ENCODE measurements at regions not wholly inside any gene's neighbourhood (a gene's known extent, or its start where the extent isn't known, plus 50 kb on each side); places are given as distances from the start of the nearest gene placed in this dataset.
"Not testable (repeated sequence)": the region's sequence is repeated elsewhere in the genome, so short reads cannot be mapped to it uniquely, and the experiment has no call there.

DNA sequence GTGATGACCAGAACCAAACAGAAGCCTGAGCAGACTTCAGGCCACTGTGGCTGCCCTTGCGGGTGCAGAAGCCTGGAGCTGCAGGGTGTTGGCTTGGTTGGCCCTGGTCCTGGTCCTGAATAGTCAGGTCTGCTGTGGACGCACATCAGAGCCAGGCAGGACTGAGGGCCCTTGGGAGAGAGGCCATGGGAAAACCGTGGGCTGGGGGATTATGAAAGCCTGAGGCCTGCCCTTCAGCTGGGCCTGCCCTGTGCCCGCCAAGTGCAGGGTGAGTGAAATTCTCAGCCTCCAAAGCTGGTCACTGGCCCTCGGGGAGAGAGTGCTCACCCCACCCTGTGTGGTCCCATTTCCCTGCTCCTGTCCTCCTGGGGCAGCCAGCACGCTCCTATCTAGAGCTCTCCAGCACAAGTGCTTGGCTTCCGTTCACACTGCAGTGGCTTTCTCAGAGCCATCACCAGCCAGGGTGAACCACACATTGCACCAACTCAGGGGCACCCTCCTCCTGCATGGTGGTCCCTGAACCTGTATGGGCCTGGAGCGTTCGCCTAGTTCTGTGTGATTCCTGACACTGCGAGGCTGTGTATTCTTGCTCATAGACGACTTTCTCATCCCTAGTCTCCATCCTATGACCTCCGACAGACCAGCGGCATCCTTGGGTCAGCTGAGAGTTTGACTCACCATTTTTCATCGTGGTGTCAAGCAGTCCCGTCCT, 146.1 kb downstream of the TTLL2 start:
- DNase-seq (ENCODE audit: low read depth), result no peak

DNA sequence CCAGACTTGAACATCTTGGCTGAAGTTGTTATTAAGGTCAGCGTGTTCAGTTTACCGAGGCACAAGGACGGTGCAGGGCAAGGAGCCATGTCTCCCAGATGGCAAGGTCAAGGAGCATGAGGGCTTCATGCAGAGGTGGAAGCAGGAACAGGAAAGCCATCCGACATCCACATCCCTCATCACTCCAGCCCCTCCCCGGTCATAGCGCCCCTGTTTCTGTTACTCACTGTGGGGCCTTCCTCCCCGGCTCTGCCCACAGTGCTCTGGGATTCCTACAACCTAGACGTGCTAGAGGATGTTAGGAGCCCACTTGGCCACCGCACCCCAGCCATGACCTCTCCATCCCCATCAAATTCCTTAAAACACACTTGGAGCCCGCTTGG, 146.7 kb downstream of the TTLL2 start:
- no peak for DNase-seq (ENCODE audit: low read depth)

DNA sequence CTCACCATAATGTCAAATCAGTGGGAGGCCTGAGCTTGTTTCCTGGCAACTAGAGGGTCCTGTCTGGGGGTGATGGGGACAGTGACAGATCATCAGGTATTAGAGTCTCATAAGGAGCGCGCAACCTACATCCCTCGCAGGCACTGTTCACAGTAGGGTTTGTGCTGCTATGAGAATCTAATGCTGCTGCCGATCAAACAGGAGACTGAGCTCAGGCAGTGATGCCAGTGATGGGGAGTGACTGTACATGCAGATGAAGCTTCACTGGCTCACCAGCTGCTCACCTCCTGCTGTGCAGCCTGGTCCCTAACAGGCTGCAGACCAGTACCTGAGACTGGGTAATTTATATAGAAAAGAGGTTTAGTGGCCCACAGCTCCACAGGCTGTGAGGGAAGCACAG, 147.3 kb downstream of the TTLL2 start:
- no peak for DNase-seq (ENCODE audit: low read depth)

DNA sequence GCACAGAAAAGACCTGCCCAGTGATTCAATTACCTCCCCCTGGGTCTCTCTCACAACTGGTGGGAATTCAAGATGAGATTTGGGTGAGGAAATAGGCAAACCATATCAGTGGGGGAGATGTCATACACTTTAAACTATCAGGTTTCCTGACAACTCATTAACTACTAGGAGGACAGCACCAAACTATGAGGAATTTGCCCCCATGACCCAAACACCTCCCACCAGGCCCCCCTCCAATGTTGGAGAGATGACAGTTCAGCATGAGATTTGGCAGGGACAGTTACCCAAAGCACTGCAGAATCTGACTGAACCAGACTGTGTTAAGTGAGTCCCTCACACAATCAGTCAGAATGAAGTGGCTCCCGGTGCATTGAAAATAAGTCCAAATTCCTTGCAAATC, 148.0 kb downstream of the TTLL2 start:
- DNase-seq (ENCODE audit: low read depth), result no peak

DNA sequence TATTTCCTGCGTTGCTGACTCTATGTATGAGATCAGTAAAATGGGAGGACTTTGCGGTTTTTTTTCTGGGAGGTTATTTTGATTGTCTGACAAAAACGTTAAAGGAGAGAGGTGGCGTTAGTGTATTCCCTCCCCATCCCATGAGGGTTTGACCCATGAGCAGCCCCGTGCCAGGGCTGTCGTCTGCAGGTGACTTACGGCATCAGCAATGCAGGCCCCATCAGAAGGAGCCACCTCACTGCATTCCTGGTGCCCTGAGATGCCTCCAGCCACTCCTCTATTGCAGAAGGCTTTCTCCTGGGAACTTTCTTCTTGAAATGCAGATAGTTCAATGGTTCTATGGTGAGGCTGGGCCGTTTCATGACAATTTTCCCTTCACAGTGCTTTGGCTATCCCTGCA, 149.3 kb downstream of the TTLL2 start:
- DNase-seq (ENCODE audit: low read depth), result no peak

DNA sequence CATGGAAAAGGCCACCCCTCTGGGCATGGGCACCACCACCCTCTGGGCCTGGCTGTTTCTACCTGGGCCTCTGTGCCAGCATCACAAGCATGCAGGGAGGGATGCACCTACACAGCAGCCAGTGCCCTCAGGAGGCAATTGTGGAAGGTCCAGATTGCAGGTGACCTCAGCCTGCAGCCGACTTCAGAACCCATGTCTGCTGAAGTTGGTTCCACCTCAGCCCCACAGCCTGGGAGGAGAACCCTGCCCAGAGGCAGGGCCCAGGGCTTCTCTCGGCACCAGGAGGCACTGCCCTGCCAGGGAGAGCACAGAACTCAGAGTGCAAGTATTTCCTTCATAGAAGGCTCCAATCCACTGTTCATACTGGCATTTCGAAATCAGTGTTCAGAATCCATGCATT, 149.8 kb downstream of the TTLL2 start:
- no peak for DNase-seq (ENCODE audit: low read depth)

DNA sequence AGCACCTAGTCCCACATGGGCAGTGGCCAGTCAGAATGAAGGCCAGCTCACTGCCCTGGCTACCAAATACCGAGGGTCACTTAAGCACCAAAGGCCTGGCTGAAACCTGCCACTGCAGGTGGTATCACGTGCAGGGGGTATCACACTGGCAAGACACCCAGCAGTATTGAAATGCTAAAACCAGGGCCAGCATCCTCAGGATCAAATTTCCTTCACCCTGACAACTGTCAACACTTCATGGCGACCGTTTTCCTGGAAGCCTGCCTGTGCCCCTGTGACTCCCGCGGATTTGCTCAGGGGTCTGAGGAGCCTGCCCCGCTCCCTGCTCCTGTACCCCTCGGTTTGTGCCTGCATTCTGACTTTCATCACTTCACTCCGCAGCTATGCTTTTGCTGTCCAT, 151.1 kb downstream of the TTLL2 start:
- no peak for DNase-seq (ENCODE audit: low read depth)

DNA sequence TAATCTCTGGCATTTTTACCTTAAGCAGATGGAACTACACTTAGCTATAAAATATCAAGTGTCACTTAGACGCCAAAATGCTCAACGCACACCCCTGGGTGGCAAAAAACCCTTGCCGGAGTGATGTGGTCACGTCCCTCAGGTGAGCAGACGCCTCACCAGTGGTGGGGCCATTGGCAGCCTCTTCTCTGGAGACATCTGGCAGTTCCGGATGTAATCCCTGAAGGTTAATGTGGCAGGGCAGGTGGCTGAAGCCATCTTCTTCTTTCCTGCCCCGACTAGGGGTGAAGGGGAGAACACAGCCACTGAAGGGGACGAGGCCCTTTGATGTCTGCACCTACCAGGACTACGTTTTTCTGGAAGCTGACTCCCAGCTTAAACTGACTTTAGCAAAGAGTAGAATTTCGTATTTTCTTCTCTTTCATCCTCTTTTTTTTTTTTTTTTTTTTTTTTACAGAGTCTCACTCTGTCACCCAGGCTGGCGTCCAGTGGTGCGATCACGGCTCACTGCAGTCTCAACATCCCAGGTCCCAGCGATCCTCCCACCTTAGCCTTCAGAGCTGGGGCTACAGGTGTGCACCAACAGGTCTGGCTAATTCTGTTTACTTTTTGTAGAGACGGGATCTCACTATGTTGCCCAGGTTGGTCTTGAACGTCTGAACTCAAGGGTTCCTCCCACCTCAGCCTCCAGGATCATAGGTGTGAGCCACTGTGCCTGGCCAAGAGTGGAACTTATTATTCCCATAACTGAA, 152.1 kb downstream of the TTLL2 start:
- no peak for DNase-seq (ENCODE audit: low read depth)

DNA sequence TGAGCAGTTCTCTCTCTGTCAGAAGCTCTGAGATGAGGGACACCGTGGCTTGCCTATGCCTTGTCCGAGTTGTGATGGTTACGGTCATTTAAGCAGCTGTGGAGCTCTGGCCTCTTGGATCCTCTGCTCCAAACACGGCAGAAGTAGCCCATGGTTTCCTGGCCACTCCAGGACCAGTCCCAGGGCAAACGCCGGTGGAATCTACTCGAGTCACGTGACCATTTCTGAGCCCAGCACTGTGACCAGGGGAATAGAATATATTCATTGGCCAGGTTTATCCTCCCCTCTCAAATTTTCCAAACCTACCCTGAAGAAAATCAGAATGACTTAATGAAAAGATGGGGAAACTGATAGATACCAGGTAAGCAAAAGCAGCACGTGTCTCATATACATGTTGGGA, 152.8 kb downstream of the TTLL2 start:
- DNase-seq (ENCODE audit: low read depth), result no peak

DNA sequence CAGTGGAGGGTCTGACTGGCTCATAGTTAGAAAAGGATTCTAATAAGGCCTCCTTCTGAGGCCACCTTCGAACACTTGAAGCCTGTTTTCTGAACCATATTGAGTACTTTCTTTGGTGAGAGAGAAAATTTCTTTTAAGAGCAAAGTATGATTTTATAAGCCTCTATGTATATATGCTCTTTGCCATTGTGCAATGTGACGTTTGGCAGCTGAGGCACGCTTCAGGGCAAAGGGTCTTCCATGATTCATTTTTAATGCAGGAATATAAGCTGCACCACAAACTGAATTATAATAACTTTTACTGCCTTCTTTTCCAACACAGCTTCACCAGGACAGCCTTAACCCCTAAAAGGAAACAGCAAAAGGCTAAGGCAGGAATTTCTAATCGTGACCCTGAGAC, 154.4 kb downstream of the TTLL2 start:
- DNase-seq (ENCODE audit: low read depth), result no peak

DNA sequence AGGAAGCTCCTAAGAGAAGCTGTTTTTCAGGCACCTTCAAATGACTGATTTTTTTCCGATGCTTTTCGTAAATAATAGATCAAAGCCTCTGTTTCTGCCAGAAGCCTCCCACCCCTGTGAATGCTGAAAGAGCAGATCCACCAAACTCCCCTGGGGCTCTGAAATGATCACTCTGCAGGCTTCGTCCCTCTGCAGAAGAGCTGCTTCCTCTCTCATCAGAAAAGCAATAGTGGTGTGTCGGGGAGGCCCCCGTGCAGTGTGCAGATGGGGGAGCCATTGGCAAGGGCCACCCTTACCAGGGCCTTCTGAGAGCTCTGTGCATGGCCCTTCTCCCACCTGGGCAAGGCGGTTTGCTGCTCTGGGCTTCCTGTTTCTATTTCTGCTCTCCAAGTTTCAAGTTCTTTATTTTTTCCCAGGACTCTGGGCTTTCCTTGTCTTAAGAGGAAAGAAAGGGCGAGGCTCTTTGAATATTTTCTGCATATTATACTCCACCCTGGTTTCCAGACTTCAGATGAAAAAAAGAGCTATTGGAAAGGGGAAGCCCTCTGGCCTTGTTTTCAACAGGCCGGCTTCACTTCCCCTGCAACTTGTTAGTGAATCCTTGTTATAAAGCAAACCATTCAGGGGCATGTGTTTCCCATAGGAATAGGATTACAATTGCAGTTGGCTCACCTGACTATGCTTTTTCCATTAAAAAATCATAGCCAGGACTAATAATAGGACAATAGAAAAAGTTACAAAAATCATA, 155.2 kb downstream of the TTLL2 start:
- no peak for DNase-seq (ENCODE audit: low read depth)

DNA sequence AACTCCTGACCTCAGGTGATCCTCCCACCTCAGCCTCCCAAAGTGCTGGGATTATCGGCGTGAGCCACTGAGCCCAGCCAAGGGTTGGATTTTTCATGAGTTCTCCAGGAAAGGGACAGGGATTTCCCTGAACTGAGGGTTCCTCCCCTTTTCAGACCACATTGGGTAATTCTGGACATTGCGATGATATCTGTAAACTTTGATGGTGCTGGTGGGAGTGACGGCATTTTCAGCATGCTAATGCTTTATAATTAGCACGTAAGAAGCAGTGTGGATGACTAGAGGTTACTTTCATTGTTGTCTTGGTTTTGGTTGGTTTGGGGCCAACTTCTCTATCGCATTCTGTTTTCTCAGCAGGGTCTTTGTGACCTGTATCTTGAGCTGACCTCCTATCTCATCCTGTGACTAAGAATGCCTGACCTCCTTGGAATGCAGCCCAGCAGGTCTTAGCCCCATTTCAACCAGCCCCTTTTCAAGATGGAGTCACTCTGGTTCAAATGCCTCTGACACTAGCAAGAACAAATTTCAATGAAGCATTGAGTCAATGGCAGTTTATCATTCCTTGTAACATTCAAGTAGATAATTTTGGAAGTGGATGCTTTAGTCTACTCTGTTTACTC, 156.5 kb downstream of the TTLL2 start:
- DNase-seq (ENCODE audit: low read depth), result no peak

DNA sequence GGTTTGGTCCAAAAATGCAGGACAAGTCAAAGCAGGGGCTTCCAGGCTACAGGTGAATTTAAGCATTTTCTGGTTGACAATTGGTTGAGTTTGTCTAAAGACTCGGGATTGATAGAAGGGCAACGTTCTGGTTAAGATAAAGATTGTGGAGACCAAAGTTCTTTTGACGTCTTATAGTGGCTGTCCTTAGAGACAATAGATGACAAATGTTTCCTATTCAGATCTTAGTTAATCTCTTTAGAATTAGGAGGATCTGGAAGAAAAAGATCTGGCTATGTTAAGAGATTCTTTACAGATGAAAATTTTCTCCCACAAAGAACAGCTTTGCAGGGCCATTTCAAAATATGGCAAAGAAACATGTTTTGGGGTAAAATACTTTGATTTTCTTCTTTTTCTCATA, 157.9 kb downstream of the TTLL2 start:
- DNase-seq (ENCODE audit: low read depth), result not testable (repeated sequence)

DNA sequence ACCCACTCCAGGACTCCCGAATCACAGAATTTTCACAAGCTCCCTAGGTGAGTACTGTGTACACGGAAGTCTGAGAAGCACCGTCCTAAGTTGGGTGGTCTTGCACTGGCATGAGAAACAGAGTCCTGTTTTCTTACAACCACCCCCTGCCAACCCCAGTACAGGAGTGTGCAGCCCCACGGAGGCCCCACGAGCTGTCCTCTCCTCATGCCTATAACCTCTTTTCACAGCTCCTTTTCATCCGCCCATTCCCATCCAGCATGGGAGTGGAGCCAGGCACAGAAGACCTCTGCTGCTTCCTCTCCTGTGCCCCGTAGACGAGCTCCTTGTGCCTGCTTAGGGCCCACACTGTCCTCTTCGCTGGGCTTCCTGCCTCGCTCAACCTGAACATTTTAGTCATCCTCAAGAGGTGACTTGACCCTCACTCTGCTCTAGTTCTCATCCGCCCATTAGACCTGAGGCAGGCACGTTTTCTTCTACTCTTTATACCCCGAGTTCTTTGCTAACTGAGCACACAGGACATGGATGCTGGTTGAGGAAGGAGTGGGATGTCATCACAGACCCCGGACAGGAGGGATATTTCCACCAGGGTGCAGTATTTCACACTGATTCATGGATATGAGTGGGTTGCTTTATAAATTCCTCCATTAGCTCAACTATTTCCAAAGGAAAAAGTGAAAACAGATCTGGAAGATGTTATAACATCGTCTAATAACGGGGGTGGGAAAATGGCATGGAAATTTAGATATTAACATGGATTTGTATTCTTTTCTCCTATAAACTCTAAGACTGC, 160.5 kb downstream of the TTLL2 start:
- DNase-seq (ENCODE audit: low read depth), result no peak

DNA sequence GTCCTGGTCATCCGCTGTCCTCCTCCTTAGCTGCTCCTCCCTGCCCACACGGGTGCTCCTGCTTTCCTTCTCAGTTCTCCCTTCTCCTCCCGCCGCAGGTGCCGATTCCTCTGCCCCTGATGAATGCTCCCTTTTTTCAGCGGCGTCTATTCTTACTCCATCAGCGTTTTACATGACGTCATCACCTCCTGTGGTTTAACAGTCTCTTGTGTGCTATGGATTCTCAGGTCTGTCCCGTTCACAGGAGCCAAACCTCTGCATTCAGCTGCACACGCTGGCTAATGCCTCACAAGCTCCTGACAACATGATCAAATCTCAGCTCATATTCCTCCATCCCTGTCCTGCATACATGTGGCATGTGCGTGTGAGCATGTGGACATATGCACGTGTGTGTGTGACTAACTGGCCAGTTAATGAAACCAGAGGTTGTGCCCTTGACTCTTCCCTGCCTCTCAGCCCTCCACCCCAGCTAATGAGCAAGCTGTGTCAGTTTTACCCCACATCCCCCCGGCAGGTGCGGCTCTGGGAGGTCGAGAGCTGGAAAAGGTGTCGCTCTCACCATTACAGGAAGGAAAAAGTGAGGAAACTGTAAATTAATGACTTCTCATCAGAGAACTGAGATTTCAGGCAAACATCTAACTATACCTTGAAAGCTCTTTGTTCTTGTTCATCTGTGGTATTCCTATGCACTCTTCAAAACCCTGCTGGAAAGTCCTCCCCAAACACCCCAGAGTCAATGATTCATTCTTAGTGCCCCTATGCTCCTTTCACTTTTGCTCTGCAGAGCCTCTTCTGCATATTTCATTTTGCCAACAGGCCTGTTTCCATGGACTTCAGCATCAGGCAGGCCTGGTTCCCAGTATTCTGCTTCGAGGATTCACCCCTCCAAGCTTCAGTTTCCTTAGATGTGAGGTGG, 163.1 kb downstream of the TTLL2 start:
- no peak for DNase-seq (ENCODE audit: low read depth)

DNA sequence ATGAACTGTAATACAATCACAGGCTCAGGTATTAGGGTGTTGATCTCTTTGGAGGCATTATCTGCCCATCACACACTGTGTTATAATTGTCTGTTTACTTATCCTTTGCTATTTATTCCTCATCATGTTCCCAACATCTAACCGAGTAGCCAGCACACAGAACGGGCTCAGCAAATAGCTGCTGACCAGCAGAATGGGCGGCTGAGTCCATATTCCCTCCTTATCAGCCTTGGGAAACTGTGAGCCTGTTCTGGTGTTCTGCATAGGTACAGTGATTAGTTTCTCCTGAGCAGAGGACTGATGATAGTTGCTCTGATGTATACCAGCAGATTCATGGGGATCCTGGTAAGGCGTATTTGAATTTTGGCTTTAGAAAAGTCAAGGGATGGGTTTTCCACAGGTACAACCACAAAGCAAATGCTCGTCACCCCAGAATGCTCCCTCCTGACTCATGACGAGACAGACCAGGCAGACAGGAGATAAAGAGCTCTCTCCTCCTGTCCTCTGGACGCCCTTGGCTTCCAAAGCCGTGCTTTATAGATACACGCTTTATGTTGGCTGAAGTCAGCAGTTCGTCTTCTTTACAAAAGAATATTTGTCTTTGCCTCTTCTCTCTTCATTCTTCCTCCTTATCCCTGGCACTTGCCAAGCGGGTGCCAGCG, 166.7 kb downstream of the TTLL2 start:
- no peak for DNase-seq (ENCODE audit: low read depth)

DNA sequence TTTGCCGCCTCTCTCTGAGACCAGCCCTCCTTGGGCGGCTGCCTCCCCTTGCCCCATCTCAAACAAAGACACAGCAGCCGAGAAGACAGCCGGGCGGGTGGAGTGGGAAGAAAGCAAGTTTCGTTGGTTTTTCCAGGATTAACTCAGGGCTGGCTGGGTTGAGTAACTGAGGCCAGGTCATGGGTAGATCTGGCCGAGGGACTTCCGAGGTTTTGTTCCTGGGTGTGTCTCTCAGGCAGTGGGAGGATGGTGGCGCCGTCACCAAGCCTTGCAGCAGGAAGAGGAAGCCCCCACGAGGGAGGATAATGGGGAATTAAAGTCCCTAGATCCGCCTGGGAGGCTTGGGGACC, 167.2 kb downstream of the TTLL2 start:
- DNase-seq (ENCODE audit: low read depth), result no peak

DNA sequence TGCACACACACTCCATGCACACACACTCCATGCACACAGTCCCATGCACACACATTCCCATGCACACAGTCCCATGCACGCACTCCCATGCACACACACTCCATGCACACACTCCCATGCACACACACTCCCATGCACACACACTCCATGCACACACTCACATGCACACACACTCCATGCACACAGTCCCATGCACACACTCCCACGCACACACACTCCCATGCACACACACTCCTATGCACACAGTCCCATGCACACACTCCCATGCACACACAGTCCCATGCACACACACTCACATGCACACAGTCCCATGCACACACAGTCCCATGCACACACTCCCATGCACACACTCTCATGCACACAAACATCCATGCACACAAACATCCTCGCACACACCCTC, 168.4 kb downstream of the TTLL2 start:
- no peak for DNase-seq (ENCODE audit: low read depth)

DNA sequence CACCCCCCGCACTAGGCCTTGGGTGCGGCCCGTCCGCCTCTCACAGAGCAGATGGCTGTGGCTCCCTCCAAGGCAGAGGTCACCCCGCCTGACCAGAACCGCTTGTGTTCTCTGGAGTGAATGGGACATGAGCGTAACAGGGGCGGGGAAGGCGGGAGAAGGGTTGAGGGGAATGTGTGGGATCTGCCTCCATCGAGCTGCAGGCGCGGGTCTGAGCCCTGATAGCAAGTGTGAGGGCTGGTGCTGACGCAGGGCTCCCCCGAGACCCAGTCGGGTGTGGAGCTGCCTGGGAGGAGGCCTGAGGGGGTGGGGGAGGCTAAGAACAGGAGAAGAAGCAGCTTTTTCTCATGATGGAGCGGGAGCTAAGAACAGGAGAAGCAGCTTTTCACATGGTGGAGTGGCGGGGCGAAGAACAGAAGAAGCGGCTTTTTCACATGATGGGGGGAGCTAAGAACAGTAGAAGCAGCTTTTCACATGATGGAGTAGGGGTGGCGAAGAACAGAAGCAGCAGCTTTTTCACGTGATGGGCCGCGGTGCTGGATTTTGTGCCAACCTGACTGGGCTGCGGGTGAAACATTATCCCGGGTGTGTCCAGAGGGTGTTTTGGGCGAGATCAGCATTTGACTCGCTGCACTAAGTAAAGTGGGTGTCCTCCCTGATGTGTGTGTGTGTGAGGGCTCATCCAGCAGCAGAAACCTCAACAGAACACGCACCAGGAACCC, 169.3 kb downstream of the TTLL2 start:
- DNase-seq (ENCODE audit: low read depth), result no peak

Data from fibroblast of gingiva (primary cell).